Body of pancreas (tissue), 4 donors: ENCODE measurements at regions not wholly inside any gene's neighbourhood (a gene's known extent, or its start where the extent isn't known, plus 50 kb on each side); places are given as distances from the start of the nearest gene placed in this dataset.
"Not testable (repeated sequence)": the region's sequence is repeated elsewhere in the genome, so short reads cannot be mapped to it uniquely, and the experiment has no call there.

Experiments
- ATAC-seq: fragments of 150-250 bp; one replicate; pipeline ENCODE4 v1.9.1; 2016
- DNase-seq, 4 donors: peaks; one replicate each; pipeline ENCODE4 v3.0.0-alpha.2; 2019
- H3K27ac ChIP-seq, 4 donors: fragments of 200-600 bp; sonication (generic); 1 replicate in 3 of 4; 2 replicates in 1 of 4; pipeline versions ENCODE4 v1.5.1 to v1.6.1; 2016 to 2019; ENCODE audit warnings: mild to moderate bottlenecking in 1 of 4, mixed read lengths in 1 of 4, moderate library complexity in 1 of 4
- H3K27me3 ChIP-seq, 2 donors: fragments of 200-600 bp; sonication (generic); one replicate each; pipeline ENCODE4 v1.6.0; 2016; ENCODE audit warnings: mild to moderate bottlenecking in 1 of 2
- H3K36me3 ChIP-seq, 2 donors: fragments of 200-600 bp; sonication (generic); replicated peaks in 1 of 2; 2 replicates each; pipeline ENCODE4 v1.5.1; 2016; ENCODE audit warnings: low read depth in 2 of 2; ENCODE audit not compliant: insufficient read depth in 1 of 2
- H3K4me1 ChIP-seq: fragments of 200-600 bp; sonication (generic); one replicate; pipeline ENCODE4 v1.6.0; 2016
- H3K4me3 ChIP-seq, 2 donors: fragments of 200-600 bp; sonication (generic); 1 replicate in 1 of 2; 2 replicates in 1 of 2; pipeline ENCODE4 v1.5.1; 2016 to 2019
- H3K9me3 ChIP-seq, 3 donors: fragments of 200-600 bp; sonication (generic); 1 replicate in 2 of 3; 2 replicates in 1 of 3; pipeline ENCODE4 v1.5.1; 2016
- POLR2A ChIP-seq, 3 donors: fragments of 450-650 bp; IDR thresholded peaks; one replicate each; pipeline ENCODE4 v1.6.1; 2016; ENCODE audit warnings: antibody characterized with exemption in 3 of 3, mild to moderate bottlenecking in 2 of 3
- WGBS, 2 donors: methylation state at CpG; one replicate each; pipeline ENCODE4 v1.1.5; 2017; 5-methylcytosine and 5-hydroxymethylcytosine counted together
- intact Hi-C: fragments of 100-400 bp; cut with DNase I; formaldehyde crosslinking; loops from one replicate; pipeline ENCODE4 v1.15.1; 2023
- TF ChIP-seq, protein P1 (sequence below), 7 experiments: fragments of 450-650 bp in 4 of 7; fragments of 200-600 bp in 3 of 7; sonication (generic) in 3 of 7; IDR thresholded peaks; one replicate each; pipeline ENCODE4 v1.5.1; 2016 to 2019; ENCODE audit warnings: antibody characterized with exemption in 7 of 7

DNA sequence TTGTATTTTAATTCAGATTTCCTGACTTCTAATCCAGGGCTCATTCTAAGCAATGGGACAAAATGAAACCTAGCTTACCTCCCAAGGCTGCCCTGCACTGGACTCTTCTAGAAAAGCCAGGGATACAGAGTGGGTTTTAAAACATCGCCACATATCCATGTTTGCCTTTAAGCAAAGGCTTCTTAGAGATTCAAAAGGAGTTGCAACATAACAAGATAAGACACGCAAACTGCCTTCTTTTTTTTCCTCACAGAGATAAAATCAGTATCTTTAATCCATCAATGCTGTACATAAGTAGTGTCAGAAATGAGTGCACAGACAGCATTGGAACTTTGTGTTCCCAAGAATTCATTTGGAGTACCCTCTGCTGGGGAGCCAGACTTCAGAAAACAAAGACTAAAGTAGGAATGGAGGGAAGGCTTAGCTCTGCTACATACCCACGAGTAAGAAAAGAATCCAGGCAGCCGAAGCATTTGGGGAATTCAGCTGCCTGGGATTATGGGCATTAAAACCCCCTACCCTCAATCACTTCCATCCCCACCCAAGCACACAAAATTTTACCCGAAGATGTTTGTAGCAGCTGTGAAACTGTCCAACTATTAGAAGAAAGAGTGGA lies 427.8 kb downstream of the ARL4A start:
- no peak for ATAC-seq
- Histone ChIP-seq H3K9me3 (no peaks in the 10 kb centered on the region), H3K4me1 (peaks cover 3% of the 10 kb centered on the region), H3K27me3 (no peaks in the 10 kb centered on the region), H3K36me3 (no peaks in the 10 kb centered on the region), H3K27ac (no peak overlapping the region), H3K4me3 (no peak overlapping the region)
- no peak for DNase-seq
- TF ChIP-seq, protein P1, sequence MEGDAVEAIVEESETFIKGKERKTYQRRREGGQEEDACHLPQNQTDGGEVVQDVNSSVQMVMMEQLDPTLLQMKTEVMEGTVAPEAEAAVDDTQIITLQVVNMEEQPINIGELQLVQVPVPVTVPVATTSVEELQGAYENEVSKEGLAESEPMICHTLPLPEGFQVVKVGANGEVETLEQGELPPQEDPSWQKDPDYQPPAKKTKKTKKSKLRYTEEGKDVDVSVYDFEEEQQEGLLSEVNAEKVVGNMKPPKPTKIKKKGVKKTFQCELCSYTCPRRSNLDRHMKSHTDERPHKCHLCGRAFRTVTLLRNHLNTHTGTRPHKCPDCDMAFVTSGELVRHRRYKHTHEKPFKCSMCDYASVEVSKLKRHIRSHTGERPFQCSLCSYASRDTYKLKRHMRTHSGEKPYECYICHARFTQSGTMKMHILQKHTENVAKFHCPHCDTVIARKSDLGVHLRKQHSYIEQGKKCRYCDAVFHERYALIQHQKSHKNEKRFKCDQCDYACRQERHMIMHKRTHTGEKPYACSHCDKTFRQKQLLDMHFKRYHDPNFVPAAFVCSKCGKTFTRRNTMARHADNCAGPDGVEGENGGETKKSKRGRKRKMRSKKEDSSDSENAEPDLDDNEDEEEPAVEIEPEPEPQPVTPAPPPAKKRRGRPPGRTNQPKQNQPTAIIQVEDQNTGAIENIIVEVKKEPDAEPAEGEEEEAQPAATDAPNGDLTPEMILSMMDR (IDR thresholded peaks at IDR 0.05) = no peak
- TF ChIP-seq POLR2A (IDR thresholded peaks at IDR 0.05) = no peak
- 42% methylated on average over 5 of the region's 5 CpGs for WGBS, 2 donors
- intact Hi-C loops = no loop called here

DNA sequence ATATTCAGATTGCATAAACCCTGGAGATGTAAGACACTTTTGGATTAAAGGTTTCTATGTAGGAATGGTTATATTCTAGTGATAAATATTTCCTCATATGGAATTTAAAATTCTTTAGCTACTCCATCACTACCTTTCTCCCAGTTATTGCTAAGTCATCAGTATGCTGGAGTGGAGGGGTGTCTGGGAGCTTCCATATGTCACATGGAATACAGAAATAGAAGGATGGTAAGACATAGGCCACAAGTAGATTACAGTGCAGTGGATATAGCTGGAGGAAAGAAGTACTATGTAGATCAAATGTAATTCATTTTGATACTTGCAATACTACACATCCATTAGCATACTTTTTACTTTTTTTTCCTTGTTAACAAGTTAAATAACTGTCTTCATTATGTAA lies 428.4 kb downstream of the ARL4A start:
- Histone ChIP-seq H3K9me3 (no peaks in the 10 kb centered on the region), H3K4me1 (peaks cover 3% of the 10 kb centered on the region), H3K27me3 (no peaks in the 10 kb centered on the region), H3K36me3 (no peaks in the 10 kb centered on the region), H3K27ac (no peak overlapping the region), H3K4me3 (no peak overlapping the region)
- no peak for TF ChIP-seq POLR2A (IDR thresholded peaks at IDR 0.05)
- TF ChIP-seq, protein P1 (IDR thresholded peaks at IDR 0.05) = no peak
- ATAC-seq (no peak), DNase-seq (no peak)
- intact Hi-C loops = no loop called here

DNA sequence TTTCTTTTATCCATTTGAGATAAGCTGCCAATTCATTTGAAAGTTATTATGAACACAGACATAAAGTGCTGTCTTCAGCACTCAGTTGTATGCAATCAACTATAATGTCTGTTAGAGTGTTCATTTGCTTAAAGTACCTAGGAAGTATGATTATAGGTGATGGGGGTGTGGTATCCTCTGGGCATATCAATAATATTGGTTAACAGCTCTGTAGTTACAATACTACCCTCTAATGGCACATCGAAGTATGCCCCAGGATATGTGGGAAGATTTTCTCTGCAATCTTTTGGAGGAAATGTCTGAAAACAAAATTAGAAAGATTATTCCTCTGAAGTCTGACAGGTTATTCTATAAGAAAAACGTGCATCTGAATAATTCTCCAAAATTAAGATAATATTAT lies 429.7 kb downstream of the ARL4A start:
- H3K27me3 ChIP-seq = no peaks in the 10 kb centered on the region
- no peaks in the 10 kb centered on the region for H3K36me3 ChIP-seq
- H3K4me3 ChIP-seq = no peak overlapping the region
- DNase-seq (no peak), ATAC-seq (peak; percentile 55)
- H3K4me1 ChIP-seq = peaks cover 3% of the 10 kb centered on the region
- intact Hi-C loops = no loop called here
- TF ChIP-seq, protein P1 (IDR thresholded peaks at IDR 0.05) = peak in 6 of 7 experiments; percentile 27 to 55 (median 48)
- TF ChIP-seq POLR2A (IDR thresholded peaks at IDR 0.05) = no peak
- whole genome bisulfite sequencing, 2 donors = 14 to 21% methylated on average over 2 of the region's 2 CpGs
- H3K27ac ChIP-seq = no peak overlapping the region
- no peaks in the 10 kb centered on the region for H3K9me3 ChIP-seq

DNA sequence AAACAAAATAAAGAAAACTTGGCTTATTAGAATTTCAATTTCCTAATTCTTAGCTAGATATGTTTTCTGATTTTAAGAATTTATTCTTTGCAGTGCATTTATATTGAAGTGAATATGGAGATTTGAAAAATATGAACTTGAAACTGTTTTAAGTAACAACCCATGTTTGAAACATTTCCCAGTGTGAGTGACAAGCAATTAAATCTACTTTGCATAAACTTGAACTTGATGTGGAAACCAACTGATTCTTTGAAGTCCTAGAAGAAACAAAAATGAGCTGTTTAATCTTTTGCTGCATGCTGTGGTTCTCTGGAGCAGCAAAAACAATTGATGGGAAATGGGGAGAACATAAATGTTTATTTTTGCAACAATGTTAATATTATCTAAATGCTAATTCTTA lies 430.2 kb downstream of the ARL4A start:
- Histone ChIP-seq H3K4me1 (peaks cover 3% of the 10 kb centered on the region), H3K9me3 (peaks cover 0 to 3% (median 0%) of the 10 kb centered on the region in 3 donors), H3K36me3 (no peaks in the 10 kb centered on the region), H3K27me3 (no peaks in the 10 kb centered on the region), H3K4me3 (no peak overlapping the region), H3K27ac (no peak overlapping the region)
- DNase-seq (no peak), ATAC-seq (no peak)
- TF ChIP-seq, protein P1 (IDR thresholded peaks at IDR 0.05) = no peak
- no peak for TF ChIP-seq POLR2A (IDR thresholded peaks at IDR 0.05)
- intact Hi-C loops = no loop called here

DNA sequence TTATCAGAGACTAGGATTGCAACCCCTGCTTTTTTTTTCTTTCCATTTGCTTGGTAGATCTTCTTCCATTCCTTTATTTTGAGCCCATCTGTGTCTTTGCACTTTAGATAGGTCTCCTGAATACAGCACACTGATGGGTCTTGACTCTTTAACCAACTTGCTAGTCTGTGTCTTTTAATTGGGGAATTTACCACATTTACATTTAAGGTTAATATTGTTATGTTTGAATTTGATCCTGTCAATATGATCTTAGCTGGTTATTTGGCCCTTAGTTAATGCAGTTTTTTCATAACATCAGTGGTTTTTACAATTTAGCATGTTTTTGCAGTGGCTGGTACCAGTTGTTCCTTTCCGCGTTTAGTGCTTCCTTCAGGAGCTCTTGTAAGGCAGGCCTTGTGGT lies 437.2 kb downstream of the ARL4A start:
- H3K4me3 ChIP-seq, ATAC-seq, H3K27ac ChIP-seq, H3K4me1 ChIP-seq, H3K36me3 ChIP-seq, intact Hi-C loops, H3K27me3 ChIP-seq, DNase-seq, H3K9me3 ChIP-seq: not testable (repeated sequence)
- 100% methylated on average over 2 of the region's 2 CpGs for WGBS, 2 donors
